GM12878 (cell line): ENCODE measurements at regions not wholly inside any gene's neighbourhood (a gene's known extent, or its start where the extent isn't known, plus 50 kb on each side); places are given as distances from the start of the nearest gene placed in this dataset.

Experiments
- CBX5 ChIP-seq: sonication (generic); IDR thresholded peaks from 2 replicates; pipeline ENCODE4 v1.6.1; 2016; ENCODE audit warnings: low read depth, moderate library complexity, mild to moderate bottlenecking, inconsistent platforms
- CREB1 ChIP-seq: IDR thresholded peaks from 2 replicates; pipeline ENCODE4 v1.6.1; 2012; ENCODE audit warnings: low read depth, mild to moderate bottlenecking, inconsistent platforms
- GABPA ChIP-seq: IDR thresholded peaks from 2 replicates; pipeline ENCODE4 v1.6.1; 2014; ENCODE audit warnings: antibody characterized with exemption, low read depth, mild to moderate bottlenecking, inconsistent platforms
- NR2C2 ChIP-seq: IDR thresholded peaks from 2 replicates; pipeline ENCODE4 v1.6.1; 2011; ENCODE audit warnings: borderline replicate concordance, low read depth; ENCODE audit not compliant: control insufficient read depth, insufficient read length
- PML ChIP-seq: IDR thresholded peaks from 2 replicates; pipeline ENCODE4 v1.6.1; 2012; ENCODE audit warnings: low read length, inconsistent platforms
- POLR2A ChIP-seq: IDR thresholded peaks from 2 replicates; pipeline ENCODE4 v1.6.1; 2011; ENCODE audit warnings: low read depth, mild to moderate bottlenecking, low read length
- SREBF2 ChIP-seq: IDR thresholded peaks from 2 replicates; pipeline ENCODE4 v1.6.1; 2012; ENCODE audit warnings: mild to moderate bottlenecking, low read length
- TAF1 ChIP-seq: IDR thresholded peaks from 2 replicates; pipeline ENCODE4 v1.6.1; 2011; ENCODE audit warnings: mild to moderate bottlenecking, low read depth, low read length, borderline replicate concordance
- ZNF384 ChIP-seq: IDR thresholded peaks from 2 replicates; pipeline ENCODE4 v1.6.1; 2012; ENCODE audit warnings: low read depth, mild to moderate bottlenecking, low read length, improper control_type of control experiment, borderline replicate concordance
- TF ChIP-seq, protein P1 (sequence below), 3 experiments: IDR thresholded peaks in 2 of 3; conservative IDR thresholded peaks in 1 of 3; 2 replicates each; pipeline ENCODE4 v1.5.1; 2011; ENCODE audit warnings: low read depth in 3 of 3, low read length in 3 of 3, mild to moderate bottlenecking in 3 of 3, control low read depth in 2 of 3, moderate library complexity in 2 of 3, inconsistent platforms in 1 of 3, mixed read lengths in 1 of 3; ENCODE audit not compliant: control insufficient read depth in 2 of 3, insufficient read depth in 1 of 3; ENCODE audit errors: extremely low read depth in 1 of 3
- TF ChIP-seq, protein P2 (sequence below): fragments of 450-650 bp; formaldehyde crosslinking; IDR thresholded peaks from 2 replicates; pipeline ENCODE4 v1.5.0; 2022; ENCODE audit warnings: mild to moderate bottlenecking, missing genetic modification characterization
- TF ChIP-seq, protein P3 (sequence below): fragments of 450-650 bp; IDR thresholded peaks from 2 replicates; pipeline ENCODE4 v1.6.1; 2014; ENCODE audit warnings: mild to moderate bottlenecking
- TF ChIP-seq, protein P4 (sequence below): IDR thresholded peaks from 2 replicates; pipeline ENCODE4 v1.6.1; 2012; ENCODE audit warnings: low read depth, low read length, improper control_type of control experiment

DNA sequence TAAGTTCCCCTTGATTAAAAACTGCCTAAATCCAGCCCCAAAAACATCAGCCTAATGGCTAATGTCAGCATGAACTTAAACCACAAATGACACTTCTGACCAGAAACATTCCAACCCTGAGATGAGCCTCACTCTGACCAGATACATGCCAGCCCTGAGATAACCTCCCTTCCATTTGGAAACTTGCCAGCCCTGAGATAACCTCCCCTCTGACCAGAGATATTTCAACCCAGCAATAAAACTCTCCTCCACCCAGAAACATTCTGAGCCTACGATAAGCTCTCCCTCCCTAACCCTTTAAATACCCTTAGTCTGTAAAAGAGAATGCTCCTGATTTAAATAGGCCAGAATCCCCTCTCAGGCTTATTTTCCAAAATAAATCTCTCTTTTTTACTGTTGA lies 1035.7 kb upstream of the NUDT12 start:
- TF ChIP-seq PML, result no peak
- no peak for TF ChIP-seq TAF1
- TF ChIP-seq, protein P1, sequence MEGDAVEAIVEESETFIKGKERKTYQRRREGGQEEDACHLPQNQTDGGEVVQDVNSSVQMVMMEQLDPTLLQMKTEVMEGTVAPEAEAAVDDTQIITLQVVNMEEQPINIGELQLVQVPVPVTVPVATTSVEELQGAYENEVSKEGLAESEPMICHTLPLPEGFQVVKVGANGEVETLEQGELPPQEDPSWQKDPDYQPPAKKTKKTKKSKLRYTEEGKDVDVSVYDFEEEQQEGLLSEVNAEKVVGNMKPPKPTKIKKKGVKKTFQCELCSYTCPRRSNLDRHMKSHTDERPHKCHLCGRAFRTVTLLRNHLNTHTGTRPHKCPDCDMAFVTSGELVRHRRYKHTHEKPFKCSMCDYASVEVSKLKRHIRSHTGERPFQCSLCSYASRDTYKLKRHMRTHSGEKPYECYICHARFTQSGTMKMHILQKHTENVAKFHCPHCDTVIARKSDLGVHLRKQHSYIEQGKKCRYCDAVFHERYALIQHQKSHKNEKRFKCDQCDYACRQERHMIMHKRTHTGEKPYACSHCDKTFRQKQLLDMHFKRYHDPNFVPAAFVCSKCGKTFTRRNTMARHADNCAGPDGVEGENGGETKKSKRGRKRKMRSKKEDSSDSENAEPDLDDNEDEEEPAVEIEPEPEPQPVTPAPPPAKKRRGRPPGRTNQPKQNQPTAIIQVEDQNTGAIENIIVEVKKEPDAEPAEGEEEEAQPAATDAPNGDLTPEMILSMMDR (IDR thresholded peaks at IDR 0.05 in 2 of 3, conservative IDR thresholded peaks at IDR 0.05 in 1 of 3; ENCODE audit: control insufficient read depth in 2 of 3, extremely low read depth in 1 of 3, insufficient read depth in 1 of 3, low read depth in 3 of 3, low read length in 3 of 3), result no peak
- TF ChIP-seq, protein P2, sequence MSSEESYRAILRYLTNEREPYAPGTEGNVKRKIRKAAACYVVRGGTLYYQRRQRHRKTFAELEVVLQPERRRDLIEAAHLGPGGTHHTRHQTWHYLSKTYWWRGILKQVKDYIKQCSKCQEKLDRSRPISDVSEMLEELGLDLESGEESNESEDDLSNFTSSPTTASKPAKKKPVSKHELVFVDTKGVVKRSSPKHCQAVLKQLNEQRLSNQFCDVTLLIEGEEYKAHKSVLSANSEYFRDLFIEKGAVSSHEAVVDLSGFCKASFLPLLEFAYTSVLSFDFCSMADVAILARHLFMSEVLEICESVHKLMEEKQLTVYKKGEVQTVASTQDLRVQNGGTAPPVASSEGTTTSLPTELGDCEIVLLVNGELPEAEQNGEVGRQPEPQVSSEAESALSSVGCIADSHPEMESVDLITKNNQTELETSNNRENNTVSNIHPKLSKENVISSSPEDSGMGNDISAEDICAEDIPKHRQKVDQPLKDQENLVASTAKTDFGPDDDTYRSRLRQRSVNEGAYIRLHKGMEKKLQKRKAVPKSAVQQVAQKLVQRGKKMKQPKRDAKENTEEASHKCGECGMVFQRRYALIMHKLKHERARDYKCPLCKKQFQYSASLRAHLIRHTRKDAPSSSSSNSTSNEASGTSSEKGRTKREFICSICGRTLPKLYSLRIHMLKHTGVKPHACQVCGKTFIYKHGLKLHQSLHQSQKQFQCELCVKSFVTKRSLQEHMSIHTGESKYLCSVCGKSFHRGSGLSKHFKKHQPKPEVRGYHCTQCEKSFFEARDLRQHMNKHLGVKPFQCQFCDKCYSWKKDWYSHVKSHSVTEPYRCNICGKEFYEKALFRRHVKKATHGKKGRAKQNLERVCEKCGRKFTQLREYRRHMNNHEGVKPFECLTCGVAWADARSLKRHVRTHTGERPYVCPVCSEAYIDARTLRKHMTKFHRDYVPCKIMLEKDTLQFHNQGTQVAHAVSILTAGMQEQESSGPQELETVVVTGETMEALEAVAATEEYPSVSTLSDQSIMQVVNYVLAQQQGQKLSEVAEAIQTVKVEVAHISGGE (CRISPR knock-in tag), result no peak
- no peak for TF ChIP-seq POLR2A
- TF ChIP-seq CBX5, result no peak
- TF ChIP-seq GABPA, result no peak
- no peak for TF ChIP-seq SREBF2
- TF ChIP-seq ZNF384, result no peak
- TF ChIP-seq NR2C2, result no peak
- TF ChIP-seq, protein P3, sequence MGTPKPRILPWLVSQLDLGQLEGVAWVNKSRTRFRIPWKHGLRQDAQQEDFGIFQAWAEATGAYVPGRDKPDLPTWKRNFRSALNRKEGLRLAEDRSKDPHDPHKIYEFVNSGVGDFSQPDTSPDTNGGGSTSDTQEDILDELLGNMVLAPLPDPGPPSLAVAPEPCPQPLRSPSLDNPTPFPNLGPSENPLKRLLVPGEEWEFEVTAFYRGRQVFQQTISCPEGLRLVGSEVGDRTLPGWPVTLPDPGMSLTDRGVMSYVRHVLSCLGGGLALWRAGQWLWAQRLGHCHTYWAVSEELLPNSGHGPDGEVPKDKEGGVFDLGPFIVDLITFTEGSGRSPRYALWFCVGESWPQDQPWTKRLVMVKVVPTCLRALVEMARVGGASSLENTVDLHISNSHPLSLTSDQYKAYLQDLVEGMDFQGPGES, result no peak
- TF ChIP-seq, protein P4, sequence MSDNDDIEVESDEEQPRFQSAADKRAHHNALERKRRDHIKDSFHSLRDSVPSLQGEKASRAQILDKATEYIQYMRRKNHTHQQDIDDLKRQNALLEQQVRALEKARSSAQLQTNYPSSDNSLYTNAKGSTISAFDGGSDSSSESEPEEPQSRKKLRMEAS, result no peak
- no peak for TF ChIP-seq CREB1
